ENCODE measurements at regions not wholly inside any gene's neighbourhood (a gene's known extent, or its start where the extent isn't known, plus 50 kb on each side); places are given as distances from the start of the nearest gene placed in this dataset.

DNA sequence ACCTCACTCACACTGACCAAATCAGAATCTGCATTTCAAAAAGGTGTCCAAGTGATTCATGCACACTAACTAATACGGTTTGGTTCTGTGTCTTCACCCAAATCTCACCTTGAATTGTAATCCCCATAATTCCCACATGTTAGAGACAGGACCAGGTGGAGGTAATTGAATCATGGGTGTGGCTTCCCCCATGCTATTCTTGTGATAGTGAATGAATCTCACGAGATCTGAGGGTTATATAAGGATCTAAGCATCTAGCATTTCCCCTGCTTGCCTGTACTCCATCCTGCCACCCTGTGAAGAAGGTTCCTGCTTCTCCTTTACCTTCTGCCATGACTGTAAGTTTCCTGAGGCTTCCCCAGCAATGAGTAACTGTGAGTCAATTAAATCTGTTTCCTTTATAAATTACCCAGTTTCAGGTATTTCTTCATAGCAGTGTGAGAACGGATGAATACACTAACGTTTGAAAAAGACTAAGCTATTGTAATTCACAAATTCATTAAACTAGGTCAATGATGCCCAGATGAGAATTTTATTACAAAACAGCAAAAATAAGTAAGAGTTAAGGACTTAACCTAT lies 759.1 kb downstream of the GALC start:
- ChIA-PET POLR2A (ENCODE audit: unreplicated experiment) (no interaction called here), CTCF (no interaction called here)
- Histone ChIP-seq H4K20me1 (ENCODE audit: insufficient read depth) (no peaks in the 10 kb centered on the region), H3K27ac (no peak overlapping the region), H3K4me3 (no peak overlapping the region), H3K4me1 (replicated peaks; ENCODE audit: insufficient read depth) (no peaks in the 10 kb centered on the region), H3K9me3 (ENCODE audit: insufficient read depth, low read depth) (no peaks in the 10 kb centered on the region), H3K36me3 (ENCODE audit: low read depth) (no peaks in the 10 kb centered on the region), H3K9me2 (ENCODE audit: insufficient read depth) (no peaks in the 10 kb centered on the region), H3K79me2 (ENCODE audit: low read depth) (no peaks in the 10 kb centered on the region), H3K27me3 (ENCODE audit: insufficient read depth, low read depth) (no peaks in the 10 kb centered on the region), H3F3A (ENCODE audit: insufficient read depth, low read depth) (no peaks in the 10 kb centered on the region), H2AFZ (no peak overlapping the region), H3K4me2 (no peak overlapping the region)
- no TSS peak for BruUV-seq (replicated peaks)
- DNase-seq: no peak
- intact Hi-C loops (cut with micrococcal nuclease; ENCODE audit: unreplicated experiment): no loop called here
- TF ChIP-seq EZH2 (IDR thresholded peaks at IDR 0.05; ENCODE audit: low read depth): no peak
- no peak for TF ChIP-seq CTCF (conservative IDR thresholded peaks at IDR 0.05)

- no peaks in the 10 kb centered on the region for H3K36me3 ChIP-seq (ENCODE audit: low read depth)
- CTCF ChIA-PET: no interaction called here
- H3K4me3 ChIP-seq: no peak overlapping the region
- no peaks in the 10 kb centered on the region for H4K20me1 ChIP-seq (ENCODE audit: insufficient read depth)
- no TSS peak for BruUV-seq (replicated peaks)
- no peaks in the 10 kb centered on the region for H3K4me1 ChIP-seq (replicated peaks; ENCODE audit: insufficient read depth)
- POLR2A ChIA-PET (ENCODE audit: unreplicated experiment): no interaction called here
- peak in 1 of 2 experiments; percentile 48 for DNase-seq
- H3K9me3 ChIP-seq (ENCODE audit: insufficient read depth, low read depth): no peaks in the 10 kb centered on the region
- no peaks in the 10 kb centered on the region for H3F3A ChIP-seq (ENCODE audit: insufficient read depth, low read depth)
- no peak overlapping the region for H2AFZ ChIP-seq
- no peaks in the 10 kb centered on the region for H3K9me2 ChIP-seq (ENCODE audit: insufficient read depth)
- no peaks in the 10 kb centered on the region for H3K27me3 ChIP-seq (ENCODE audit: insufficient read depth, low read depth)
- H3K79me2 ChIP-seq (ENCODE audit: low read depth): no peaks in the 10 kb centered on the region
- intact Hi-C loops (cut with micrococcal nuclease; ENCODE audit: unreplicated experiment): no loop called here
- no peak overlapping the region for H3K4me2 ChIP-seq
- H3K27ac ChIP-seq: no peak overlapping the region
- TF ChIP-seq CTCF (conservative IDR thresholded peaks at IDR 0.05): no peak
- TF ChIP-seq EZH2 (IDR thresholded peaks at IDR 0.05; ENCODE audit: low read depth): no peak
These were observed 759.7 kb downstream of the GALC start for GRCh38 chr14:87233266-87233665.

GRCh38 chr14:87231336-87232026 lies 761.5 kb downstream of the GALC start:
- TF ChIP-seq EZH2 (IDR thresholded peaks at IDR 0.05; ENCODE audit: low read depth) (no peak), CTCF (conservative IDR thresholded peaks at IDR 0.05) (no peak)
- H3K4me3 ChIP-seq: no peak overlapping the region
- no peaks in the 10 kb centered on the region for H3K79me2 ChIP-seq (ENCODE audit: low read depth)
- no peak overlapping the region for H3K27ac ChIP-seq
- H3K36me3 ChIP-seq (ENCODE audit: low read depth): no peaks in the 10 kb centered on the region
- no peaks in the 10 kb centered on the region for H3K9me2 ChIP-seq (ENCODE audit: insufficient read depth)
- POLR2A ChIA-PET (ENCODE audit: unreplicated experiment): no interaction called here
- CTCF ChIA-PET: no interaction called here
- no peak overlapping the region for H3K4me2 ChIP-seq
- BruUV-seq (replicated peaks): no TSS peak
- no peaks in the 10 kb centered on the region for H3K4me1 ChIP-seq (replicated peaks; ENCODE audit: insufficient read depth)
- H3K9me3 ChIP-seq (ENCODE audit: insufficient read depth, low read depth): no peaks in the 10 kb centered on the region
- no peaks in the 10 kb centered on the region for H3K27me3 ChIP-seq (ENCODE audit: insufficient read depth, low read depth)
- DNase-seq: no peak
- no peak overlapping the region for H2AFZ ChIP-seq
- H3F3A ChIP-seq (ENCODE audit: insufficient read depth, low read depth): no peaks in the 10 kb centered on the region
- intact Hi-C loops (cut with micrococcal nuclease; ENCODE audit: unreplicated experiment): no loop called here
- no peaks in the 10 kb centered on the region for H4K20me1 ChIP-seq (ENCODE audit: insufficient read depth)

Measured in PC-9 (cell line).